IMR-90 (cell line): ENCODE measurements at regions not wholly inside any gene's neighbourhood (a gene's known extent, or its start where the extent isn't known, plus 50 kb on each side); places are given as distances from the start of the nearest gene placed in this dataset.

Source experiments
- ATAC-seq: fragments of 200-7000 bp; cut with Tn5 transposase; 2 replicates; pipeline ENCODE4 v1.9.1; 2020; ENCODE audit warnings: low read depth, mild to moderate bottlenecking, moderate library complexity
- BruUV-seq: library from RNA; stranded (reverse); fragments of 400-500 nt; replicated peaks from 2 replicates; lab custom pipeline; 2021; lab: Mats Ljungman, UMichigan
- CTCF ChIA-PET: fragments of 300-600 bp; formaldehyde crosslinking; extraction: SDS; loops from one replicate; lab custom pipeline; 2021; ENCODE audit warnings: antibody characterized with exemption; lab: Yijun Ruan, JAX
- POLR2A ChIA-PET: fragments of 300-600 bp; sonication (Branson Sonifier 250); formaldehyde crosslinking; loops from one replicate; lab custom pipeline; 2022; ENCODE audit warnings: antibody characterized with exemption; ENCODE audit not compliant: unreplicated experiment; lab: Charles Lee
- DNase-seq: peaks from one replicate; pipeline ENCODE4 v3.0.0; 2013
- H2AFZ ChIP-seq: replicated peaks from 2 replicates; pipeline ENCODE3; 2013; ENCODE audit warnings: low read length, mild to moderate bottlenecking; ENCODE audit not compliant: poor library complexity
- H2AK5ac ChIP-seq: 2 replicates; pipeline ENCODE4 v1.6.1; 2013; ENCODE audit warnings: low read depth, low read length, inconsistent platforms
- H2AK9ac ChIP-seq: replicated peaks from 2 replicates; pipeline ENCODE3; 2013; ENCODE audit warnings: mild to moderate bottlenecking, low read depth, low read length, moderate library complexity; ENCODE audit not compliant: poor library complexity
- H2BK120ac ChIP-seq: 2 replicates; pipeline ENCODE4 v1.6.1; 2013; ENCODE audit warnings: low read depth, low read length, inconsistent platforms
- H2BK15ac ChIP-seq: 3 replicates; pipeline ENCODE4 v1.6.1; 2013; ENCODE audit warnings: low read depth, low read length, inconsistent platforms
- H2BK20ac ChIP-seq: 2 replicates; pipeline ENCODE4 v1.6.1; 2013; ENCODE audit warnings: low read depth, mild to moderate bottlenecking, inconsistent platforms, low read length, moderate library complexity
- H2BK5ac ChIP-seq: 2 replicates; pipeline ENCODE4 v1.6.1; 2013; ENCODE audit warnings: mild to moderate bottlenecking, low read depth, low read length, inconsistent platforms; ENCODE audit not compliant: poor library complexity, severe bottlenecking
- H3K14ac ChIP-seq: replicated peaks from 2 replicates; pipeline ENCODE4 v1.6.1; 2013; ENCODE audit warnings: low read depth, low read length, inconsistent platforms
- H3K18ac ChIP-seq: 2 replicates; pipeline ENCODE4 v1.6.1; 2013; ENCODE audit warnings: low read depth, low read length, control low read depth
- H3K23ac ChIP-seq: 2 replicates; pipeline ENCODE4 v1.6.1; 2013; ENCODE audit warnings: low read depth, low read length, inconsistent platforms
- H3K27ac ChIP-seq: 2 replicates; pipeline ENCODE4 v1.5.1; 2013; ENCODE audit warnings: mild to moderate bottlenecking, control low read depth, low read length; ENCODE audit not compliant: insufficient read depth
- H3K27me3 ChIP-seq: 2 replicates; pipeline ENCODE4 v1.6.1; 2013; ENCODE audit warnings: low read length; ENCODE audit not compliant: control insufficient read depth, insufficient read depth
- H3K36me3 ChIP-seq: 2 replicates; pipeline ENCODE4 v1.6.1; 2013; ENCODE audit warnings: low read length, mixed read lengths; ENCODE audit not compliant: control insufficient read depth, insufficient read depth
- H3K4ac ChIP-seq: 2 replicates; pipeline ENCODE4 v1.6.1; 2013; ENCODE audit warnings: low read depth, low read length, inconsistent platforms
- H3K4me1 ChIP-seq: 2 replicates; pipeline ENCODE4 v1.6.1; 2013; ENCODE audit warnings: low read length, mixed read lengths; ENCODE audit not compliant: control insufficient read depth, insufficient read depth
- H3K4me2 ChIP-seq: 2 replicates; pipeline ENCODE4 v1.6.1; 2013; ENCODE audit warnings: low read depth, mild to moderate bottlenecking, control low read depth, low read length, moderate library complexity
- H3K4me3 ChIP-seq: 2 replicates; pipeline ENCODE4 v1.5.1; 2013; ENCODE audit warnings: low read depth, mild to moderate bottlenecking, control low read depth, low read length, moderate library complexity; ENCODE audit not compliant: insufficient read depth
- H3K56ac ChIP-seq: 2 replicates; pipeline ENCODE4 v1.6.1; 2013; ENCODE audit warnings: low read length, inconsistent platforms; ENCODE audit not compliant: insufficient read depth; ENCODE audit errors: extremely low read depth
- H3K79me1 ChIP-seq, 2 experiments: 2 replicates each; pipeline ENCODE4 v1.6.1; 2013; ENCODE audit warnings: low read length in 2 of 2, inconsistent platforms in 1 of 2, low read depth in 1 of 2
- H3K9ac ChIP-seq: 2 replicates; pipeline ENCODE4 v1.6.1; 2013; ENCODE audit warnings: low read depth, low read length, control low read depth
- H3K9me1 ChIP-seq: 2 replicates; pipeline ENCODE4 v1.6.1; 2013; ENCODE audit warnings: low read length, inconsistent platforms; ENCODE audit not compliant: insufficient read depth
- H3K9me3 ChIP-seq: 2 replicates; pipeline ENCODE4 v1.6.1; 2013; ENCODE audit warnings: low read length; ENCODE audit not compliant: control insufficient read depth, insufficient read depth
- H4K20me1 ChIP-seq: 2 replicates; pipeline ENCODE4 v1.6.1; 2013; ENCODE audit warnings: low read length, inconsistent platforms; ENCODE audit not compliant: insufficient read depth
- H4K5ac ChIP-seq: 2 replicates; pipeline ENCODE4 v1.6.1; 2013; ENCODE audit warnings: mild to moderate bottlenecking, low read depth, low read length, control low read depth
- H4K8ac ChIP-seq, 2 experiments: 2 replicates each; pipeline ENCODE4 v1.6.1; 2013; ENCODE audit warnings: low read depth in 2 of 2, low read length in 2 of 2, control low read depth in 1 of 2, inconsistent platforms in 1 of 2
- H4K91ac ChIP-seq: 2 replicates; pipeline ENCODE4 v1.6.1; 2013; ENCODE audit warnings: low read depth, low read length, inconsistent platforms; ENCODE audit not compliant: insufficient read depth
- BHLHE40 ChIP-seq: fragments of 150-350 bp; IDR thresholded peaks from 2 replicates; pipeline ENCODE4 v1.6.1; 2016; ENCODE audit warnings: mild to moderate bottlenecking, low read depth, low read length
- CEBPB ChIP-seq: IDR thresholded peaks from 2 replicates; pipeline ENCODE4 v1.6.1; 2012; ENCODE audit warnings: low read depth, low read length, improper control_type of control experiment
- CHD1 ChIP-seq: IDR thresholded peaks from 2 replicates; pipeline ENCODE4 v1.6.1; 2012; ENCODE audit warnings: low read depth, low read length, improper control_type of control experiment
- ELK1 ChIP-seq: fragments of 150-350 bp; IDR thresholded peaks from 2 replicates; pipeline ENCODE4 v1.6.1; 2016; ENCODE audit warnings: low read depth, mild to moderate bottlenecking, low read length, moderate library complexity, borderline replicate concordance
- POLR2A ChIP-seq: IDR thresholded peaks from 2 replicates; pipeline ENCODE4 v1.6.1; 2012; ENCODE audit warnings: mild to moderate bottlenecking, low read depth, low read length
- SMC3 ChIP-seq: fragments of 150-350 bp; IDR thresholded peaks from 2 replicates; pipeline ENCODE4 v1.6.1; 2016; ENCODE audit warnings: low read depth, mild to moderate bottlenecking, antibody characterized with exemption, low read length, moderate library complexity
- USF2 ChIP-seq: fragments of 150-350 bp; IDR thresholded peaks from 2 replicates; pipeline ENCODE4 v1.6.1; 2017; ENCODE audit warnings: mild to moderate bottlenecking, antibody characterized with exemption, low read length, low read depth
- dilution Hi-C: fragments of 300-500 bp; cut with HindIII; formaldehyde crosslinking; loops from one replicate; pipeline ENCODE4 v1.14.3; 2018; ENCODE audit warnings: low sequenced_read_pairs; ENCODE audit not compliant: unreplicated experiment
- in situ Hi-C: fragments of 300-500 bp; cut with MboI; formaldehyde crosslinking; loops from 3 replicates; pipeline ENCODE4 v1.14.3; 2019; ENCODE audit warnings: low sequenced_read_pairs, inconsistent platforms, mixed read lengths
- intact Hi-C: fragments of 100-400 bp; cut with micrococcal nuclease; formaldehyde crosslinking; loops from 2 replicates; pipeline ENCODE4 v1.10.0; 2022

DNA sequence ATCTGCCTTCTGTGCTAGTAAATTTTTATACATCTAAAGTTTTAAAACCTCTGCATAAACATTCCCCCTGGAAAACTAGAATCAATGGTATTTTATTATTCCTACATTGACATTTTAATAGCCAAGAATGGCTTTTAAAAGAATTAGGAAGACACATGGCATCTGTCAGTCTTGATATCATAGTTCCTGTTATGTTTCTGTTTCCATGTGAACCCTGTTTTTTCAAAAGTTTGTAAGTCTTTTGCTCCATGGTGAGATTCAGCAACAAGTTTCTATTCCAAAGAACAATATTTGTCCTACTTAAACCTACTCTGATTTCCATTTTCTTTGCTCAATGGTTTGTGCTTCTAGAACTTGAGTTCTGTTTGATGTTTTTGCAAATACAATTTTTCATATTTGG lies 95.2 kb downstream of the PLEKHG1 start:
- no peak overlapping the region for H2BK5ac ChIP-seq
- ChIA-PET POLR2A (interaction anchor here (0.6 kb wide), 1 partner anchor 8 kb away, joined by 4 read pairs; no protein-coding TSS in a partner anchor), CTCF (interaction anchor here (0.5 kb wide), 1 partner anchor 51 kb away, joined by 4 read pairs; no protein-coding TSS in a partner anchor)
- H3K23ac ChIP-seq: no peak overlapping the region
- H3K79me1 ChIP-seq: no peaks in the 10 kb centered on the region
- no peak overlapping the region for H2AFZ ChIP-seq
- in situ Hi-C loops (no loop called here), dilution Hi-C loops (no loop called here), intact Hi-C loops (no loop called here)
- H3K4me1 ChIP-seq: no peaks in the 10 kb centered on the region
- no peak overlapping the region for H4K8ac ChIP-seq
- no peaks in the 10 kb centered on the region for H3K9me3 ChIP-seq
- ATAC-seq (no peak), DNase-seq (no peak)
- no peaks in the 10 kb centered on the region; the same call in 1 of the 2 replicates for H3K9me1 ChIP-seq
- no peak overlapping the region for H3K27ac ChIP-seq
- no peak overlapping the region for H3K14ac ChIP-seq
- H2BK20ac ChIP-seq: no peak overlapping the region
- no peak overlapping the region for H4K5ac ChIP-seq
- H2AK5ac ChIP-seq: no peak overlapping the region
- no peak overlapping the region for H2BK15ac ChIP-seq
- no peaks in the 10 kb centered on the region for H3K36me3 ChIP-seq
- H4K20me1 ChIP-seq: no peaks in the 10 kb centered on the region
- no peak overlapping the region for H2BK120ac ChIP-seq
- no TSS peak for BruUV-seq
- TF ChIP-seq SMC3 (no peak), POLR2A (no peak), CHD1 (no peak), ELK1 (no peak), CEBPB (no peak), USF2 (no peak), BHLHE40 (no peak)
- no peak overlapping the region for H3K56ac ChIP-seq
- no peak overlapping the region for H2AK9ac ChIP-seq
- no peak overlapping the region for H3K4me3 ChIP-seq
- H3K18ac ChIP-seq: no peak overlapping the region
- no peaks in the 10 kb centered on the region for H3K27me3 ChIP-seq
- no peak overlapping the region for H3K9ac ChIP-seq
- no peak overlapping the region for H3K4me2 ChIP-seq
- no peak overlapping the region for H3K4ac ChIP-seq
- H4K91ac ChIP-seq: no peak overlapping the region
